NCI-H1105 (cell line): ENCODE measurements at regions not wholly inside any gene's neighbourhood (a gene's known extent, or its start where the extent isn't known, plus 50 kb on each side); places are given as distances from the start of the nearest gene placed in this dataset.
A peak's percentile ranks its signal among the peaks of the same experiment; 100 is the strongest.

Experiments
- DNase-seq: peaks from one replicate; lab custom pipeline; 2025; lab: John Stamatoyannopoulos, UW

DNA sequence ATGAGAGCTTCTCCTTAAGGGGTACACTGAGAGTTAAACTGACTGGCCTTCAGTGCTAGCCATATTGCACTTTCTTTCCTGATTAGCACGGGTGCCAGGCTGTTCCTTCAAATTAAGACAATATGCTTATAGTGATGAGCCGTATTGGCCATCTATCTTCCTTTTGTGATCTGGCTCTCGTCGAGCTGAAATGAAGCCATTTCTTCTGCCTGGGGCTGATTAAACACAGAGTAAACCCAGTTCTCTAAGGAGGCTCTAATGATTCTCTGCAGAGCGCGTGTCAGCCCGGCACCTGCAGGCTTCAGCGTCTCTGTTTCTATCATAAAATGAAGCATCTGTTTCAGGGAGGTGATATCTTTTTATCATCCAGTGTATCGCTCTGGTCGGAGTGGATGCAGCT, 107.5 kb upstream of the NR2F2 start:
- no peak for DNase-seq

DNA sequence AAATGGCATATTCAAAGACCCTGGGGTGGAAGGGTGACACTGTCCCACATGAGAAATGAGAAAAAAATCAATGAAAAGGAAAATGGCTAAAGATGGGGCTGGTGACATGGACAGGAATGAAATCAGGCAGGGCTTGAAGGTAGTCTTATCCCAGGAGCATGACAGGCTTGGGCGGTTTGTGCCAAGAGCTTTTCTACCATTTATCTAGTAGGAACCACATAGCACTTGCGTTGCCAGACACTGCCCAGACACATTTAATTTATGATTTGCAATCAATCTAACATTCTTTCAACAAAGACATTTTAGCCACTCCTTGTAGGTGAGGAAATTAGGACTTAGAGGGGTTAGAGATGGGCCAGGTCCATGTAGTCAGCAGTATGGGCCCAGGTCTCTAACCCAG, 106.6 kb upstream of the NR2F2 start:
- DNase-seq: no peak

DNA sequence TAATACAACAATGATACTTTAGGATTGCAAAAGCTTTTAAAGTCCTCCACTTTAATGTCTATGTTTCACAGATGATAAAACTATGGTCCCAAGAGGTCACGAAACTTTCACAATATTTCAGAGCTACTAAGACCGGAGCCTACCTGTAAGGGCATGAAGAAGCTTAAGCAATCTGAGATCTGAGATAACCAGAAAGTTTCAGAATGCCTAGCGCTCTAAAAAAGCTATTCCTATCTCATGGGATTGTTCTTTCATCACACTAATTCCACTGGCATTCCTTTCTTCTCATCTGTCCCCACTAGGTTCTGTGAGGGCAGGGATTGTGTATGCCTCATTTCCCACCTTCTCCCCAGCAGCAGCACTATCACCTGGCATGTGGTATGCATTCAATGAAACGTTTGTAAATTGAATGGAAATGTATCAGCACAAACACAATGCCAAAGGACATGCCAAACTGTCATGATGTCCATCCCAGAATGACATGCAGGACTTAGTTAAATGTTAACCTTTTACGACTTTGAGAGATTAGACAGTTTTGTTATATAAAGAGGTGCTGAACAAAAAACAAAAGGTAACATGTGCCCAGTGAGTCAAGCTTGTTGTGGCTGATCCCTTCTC, 104.7 kb upstream of the NR2F2 start:
- DNase-seq: no peak

DNA sequence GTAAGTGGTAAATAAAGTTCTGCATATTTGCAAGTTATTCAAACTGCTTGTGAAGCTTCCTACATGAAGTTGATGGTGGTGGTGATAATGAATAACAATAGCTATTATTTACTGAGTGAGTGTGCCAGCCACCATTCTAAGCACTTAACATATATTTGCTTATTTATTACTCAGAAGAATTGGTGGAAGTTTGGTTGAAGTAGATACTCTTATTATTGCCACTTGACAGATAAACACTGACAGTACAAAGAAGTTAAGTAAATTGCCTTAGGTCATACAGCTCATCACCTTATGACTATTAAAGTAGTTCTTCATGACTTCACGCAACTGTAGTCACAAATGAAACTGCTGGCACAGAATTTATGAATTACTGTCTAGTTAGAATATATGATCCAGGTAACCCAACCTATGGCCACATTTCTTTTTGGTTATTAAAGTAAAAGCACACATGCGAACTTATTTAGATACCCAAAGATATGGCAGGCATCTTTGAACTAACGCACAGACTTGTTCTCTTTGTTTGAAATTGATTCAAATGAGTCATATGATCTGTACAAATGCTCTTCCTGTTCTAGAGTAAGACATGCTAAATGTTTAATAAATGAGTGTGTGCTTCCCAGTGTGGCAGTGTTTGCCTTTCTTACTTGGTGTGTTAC, 99.8 kb upstream of the NR2F2 start:
- no peak for DNase-seq

DNA sequence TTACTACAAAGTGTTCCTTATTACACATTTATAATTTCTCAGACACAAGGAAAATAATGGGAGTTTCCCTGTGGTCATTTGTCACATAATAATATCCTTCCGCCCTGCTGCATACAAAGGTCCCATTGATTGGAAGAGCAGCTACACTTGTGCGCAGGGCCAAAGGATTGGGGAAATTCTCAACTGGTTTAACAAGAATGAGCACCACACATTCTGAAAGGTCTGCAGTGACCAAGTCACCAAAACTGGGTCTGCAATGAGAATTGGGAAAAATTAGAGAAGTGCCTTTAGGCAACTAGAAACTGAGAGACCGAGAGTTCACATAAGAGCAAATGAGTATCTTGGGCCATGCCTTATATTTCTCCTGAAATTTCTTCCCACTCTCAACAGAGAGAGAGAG, 98.2 kb upstream of the NR2F2 start:
- no peak for DNase-seq

DNA sequence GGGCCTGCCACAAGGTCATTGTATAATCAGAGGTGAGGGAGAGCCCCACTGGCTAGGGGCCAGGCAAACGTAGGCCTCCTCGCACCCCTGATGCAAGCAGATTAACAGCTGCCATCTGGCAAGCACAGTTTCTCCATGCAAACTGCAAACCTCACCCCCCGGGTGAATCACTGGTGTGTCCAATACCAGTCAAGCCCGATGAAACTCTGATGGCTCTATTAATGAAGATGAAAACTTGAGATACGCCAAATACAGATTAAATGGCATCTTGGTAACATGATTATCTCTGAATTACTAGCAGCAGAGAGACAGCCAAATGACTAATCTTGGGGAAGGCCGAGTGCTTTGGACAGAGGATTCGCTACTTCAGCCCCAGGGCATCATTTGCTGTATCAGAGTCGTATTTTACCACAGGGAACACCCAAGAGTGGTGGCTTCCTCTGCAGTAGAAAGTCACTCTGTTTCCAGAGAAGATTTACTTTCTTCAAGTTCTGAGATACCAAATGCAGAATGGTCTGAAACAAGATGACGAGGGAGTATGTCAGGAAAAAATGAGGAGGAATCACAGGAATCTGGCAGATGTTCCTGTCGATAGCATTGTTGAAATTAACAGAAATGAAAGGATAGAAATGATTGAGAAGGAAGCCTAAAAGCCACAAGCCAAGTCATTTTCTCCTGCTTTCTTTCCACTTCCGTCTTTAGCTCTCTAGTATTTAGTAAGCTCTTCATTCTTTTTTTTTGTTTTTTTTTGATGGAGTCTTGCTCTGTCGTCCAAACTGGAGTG, 96.2 kb upstream of the NR2F2 start:
- no peak for DNase-seq

DNA sequence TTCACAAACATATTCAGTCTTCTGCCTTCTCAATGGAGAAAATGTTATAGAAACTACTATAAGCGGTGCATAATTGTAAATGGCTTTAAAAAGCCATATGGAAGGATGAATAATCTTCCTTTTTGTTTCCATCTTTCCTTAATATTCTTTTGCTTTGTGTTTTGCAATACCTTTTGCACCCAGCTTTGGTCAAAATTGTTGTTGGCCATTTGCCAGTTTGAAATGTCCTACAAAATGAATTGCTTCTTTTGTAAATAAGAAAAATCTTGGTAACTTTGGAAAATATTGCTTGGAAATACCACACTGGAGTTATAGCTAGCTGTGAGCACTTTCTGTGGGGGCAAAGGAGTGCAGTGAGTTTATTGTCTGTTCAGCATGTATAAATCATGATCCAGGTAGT, 93.5 kb upstream of the NR2F2 start:
- no peak for DNase-seq

DNA sequence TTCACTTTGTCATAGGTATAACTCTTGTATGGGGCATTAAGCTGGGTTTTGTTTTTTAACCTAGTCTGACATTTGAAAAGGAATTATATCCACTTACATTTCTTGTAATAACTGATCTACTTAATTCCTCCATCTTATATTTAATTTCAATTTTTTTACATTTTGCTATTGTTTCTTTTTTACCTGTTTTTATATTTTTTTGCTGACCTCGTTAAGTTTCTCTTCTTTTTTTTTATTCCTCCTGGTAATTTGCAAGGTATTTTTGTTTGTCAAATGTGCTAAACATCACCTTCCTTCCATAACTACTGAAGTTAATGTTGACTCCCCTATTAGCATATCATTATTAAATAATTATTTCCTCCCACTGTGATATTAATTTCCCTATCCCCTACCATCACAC, 87.7 kb upstream of the NR2F2 start:
- DNase-seq: no peak

DNA sequence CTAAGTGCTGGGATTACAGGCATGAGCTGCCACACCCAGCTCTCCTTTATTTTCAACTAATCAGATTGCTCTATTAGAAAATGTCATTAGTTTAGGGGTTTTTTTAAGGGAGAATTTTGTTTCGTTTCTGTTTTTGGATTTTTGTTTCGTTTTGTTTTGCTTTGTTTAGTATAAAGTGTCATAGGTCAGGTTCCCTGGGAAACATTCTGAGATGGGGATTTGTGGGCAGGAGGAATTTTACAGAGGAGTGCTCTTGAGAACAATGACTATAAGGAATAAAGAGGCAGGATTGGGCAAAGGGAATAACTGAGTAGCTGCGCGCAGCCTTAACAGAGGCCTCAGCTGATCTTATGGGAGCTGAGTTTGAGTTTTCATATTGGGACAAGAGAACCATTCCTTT, 86.8 kb upstream of the NR2F2 start:
- no peak for DNase-seq

DNA sequence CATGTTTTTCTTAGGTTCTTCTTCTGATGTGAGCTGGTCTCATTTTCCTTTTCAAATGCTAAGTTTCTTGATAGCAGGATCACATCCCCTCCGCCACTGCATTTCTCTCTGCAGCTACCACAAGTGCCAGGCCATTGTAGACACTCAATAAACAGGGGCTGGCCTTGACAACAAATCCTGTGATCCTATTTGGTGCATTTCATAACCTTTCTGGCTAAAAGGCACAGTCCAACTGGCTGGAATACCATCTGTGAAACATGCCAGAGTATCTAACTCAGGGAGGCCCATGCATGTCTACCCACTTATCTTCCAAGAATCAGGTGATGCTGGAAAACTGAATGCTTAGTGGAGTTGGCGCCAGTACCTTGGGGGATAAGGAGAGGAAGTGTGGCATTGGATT, 85.2 kb upstream of the NR2F2 start:
- DNase-seq: no peak

DNA sequence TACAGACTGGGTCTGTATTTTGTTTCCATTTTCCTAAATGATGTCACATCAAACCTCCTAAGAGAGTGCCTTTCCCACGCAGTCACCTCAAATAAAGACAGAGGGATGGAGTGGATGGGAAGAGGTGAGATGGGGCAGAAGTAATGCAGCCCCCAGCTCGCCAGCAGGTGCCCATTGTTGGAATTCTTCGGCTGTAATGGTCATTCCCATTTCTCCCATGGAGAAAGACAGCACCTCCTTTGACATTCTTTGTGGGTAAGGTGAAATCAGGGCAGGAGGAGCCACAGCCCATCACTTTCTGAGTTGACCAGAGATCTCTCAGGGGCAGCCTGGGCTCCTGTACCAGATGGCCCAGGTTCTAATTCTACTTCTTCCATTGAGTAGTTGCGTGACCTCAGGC, 84.4 kb upstream of the NR2F2 start:
- DNase-seq: no peak

DNA sequence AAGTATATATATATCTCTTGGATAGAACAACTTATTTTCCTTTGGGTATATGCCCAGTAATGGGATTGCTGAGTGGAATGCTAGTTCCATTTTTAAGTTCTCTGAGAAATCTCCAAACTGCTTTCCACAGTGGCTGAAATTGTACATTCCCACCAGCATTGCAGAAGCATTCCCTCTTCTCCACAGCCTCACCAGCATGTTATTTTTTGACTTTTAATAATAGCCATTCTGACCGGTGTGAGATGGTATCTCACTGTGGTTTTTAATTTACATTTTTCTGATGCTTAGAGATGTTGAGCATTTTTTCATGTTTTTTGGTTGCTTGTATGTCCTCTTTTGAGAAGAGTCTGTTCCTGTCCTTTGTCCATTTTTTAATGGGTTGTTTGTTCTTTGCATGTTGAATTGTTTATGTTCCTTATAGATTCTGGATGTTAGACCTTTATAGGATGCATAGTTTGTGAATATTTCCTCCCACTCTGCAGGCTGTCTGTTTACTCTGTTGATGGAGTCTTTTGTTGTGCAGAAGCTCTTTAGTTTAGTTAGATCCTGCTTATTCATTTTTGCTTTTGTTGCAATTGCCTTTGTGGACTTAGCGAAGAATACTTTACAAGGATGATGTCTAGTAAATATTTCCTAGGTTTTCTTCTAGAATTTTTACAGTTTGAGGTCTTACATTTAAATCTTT, 82.7 kb upstream of the NR2F2 start:
- no peak for DNase-seq

DNA sequence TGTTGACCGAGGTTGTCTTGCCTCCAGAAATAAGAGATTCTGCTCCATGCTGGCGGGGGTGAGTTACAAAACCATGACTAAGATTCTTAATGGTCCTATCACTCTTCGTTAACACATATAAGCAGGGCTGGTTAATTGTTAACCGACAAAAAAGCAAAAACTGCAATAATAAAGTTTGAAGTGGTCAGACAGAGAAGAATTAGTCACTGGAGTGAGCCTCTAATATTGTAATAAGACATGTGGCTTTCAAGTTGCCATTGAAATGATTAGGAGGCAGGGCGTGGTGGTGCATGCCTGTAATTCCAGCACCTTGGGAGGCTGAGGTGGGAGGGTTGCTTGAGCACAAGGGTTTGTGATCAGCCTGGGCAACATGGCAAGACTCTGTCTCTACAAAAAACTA, 78.4 kb upstream of the NR2F2 start:
- DNase-seq: no peak

DNA sequence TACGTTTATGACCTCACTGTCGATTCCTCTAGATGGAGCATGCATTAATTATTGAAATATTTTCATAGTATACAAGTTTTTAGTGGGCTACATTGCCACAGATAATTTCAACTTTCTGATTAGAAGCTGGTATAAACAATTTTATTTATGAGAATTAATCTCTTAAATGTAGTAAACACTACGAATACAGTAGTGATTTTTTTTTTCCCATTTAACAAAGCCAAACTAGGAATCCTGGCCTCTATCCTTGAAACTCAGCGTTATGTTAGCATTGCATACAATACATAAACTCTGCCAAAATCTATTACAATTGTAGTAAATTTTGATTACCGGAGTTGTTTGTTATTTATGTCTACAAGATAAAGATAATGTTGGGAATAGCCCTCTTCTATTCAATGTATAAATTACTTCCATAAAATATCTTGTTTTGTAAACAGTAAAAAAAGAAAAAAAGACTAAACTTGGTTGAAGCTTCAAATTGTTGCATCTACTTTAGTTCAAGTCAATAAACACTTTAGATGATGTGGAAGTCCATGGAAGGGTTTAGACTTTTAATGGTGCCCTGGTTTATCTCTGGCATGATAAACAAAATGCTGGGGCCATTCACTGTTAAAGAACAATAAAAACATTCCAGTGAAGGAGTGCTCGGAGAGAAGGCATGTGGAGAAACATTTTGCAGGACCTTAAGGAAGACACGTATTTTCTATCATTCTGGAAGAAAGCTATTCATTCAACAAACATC, 77.3 kb upstream of the NR2F2 start:
- DNase-seq: no peak

DNA sequence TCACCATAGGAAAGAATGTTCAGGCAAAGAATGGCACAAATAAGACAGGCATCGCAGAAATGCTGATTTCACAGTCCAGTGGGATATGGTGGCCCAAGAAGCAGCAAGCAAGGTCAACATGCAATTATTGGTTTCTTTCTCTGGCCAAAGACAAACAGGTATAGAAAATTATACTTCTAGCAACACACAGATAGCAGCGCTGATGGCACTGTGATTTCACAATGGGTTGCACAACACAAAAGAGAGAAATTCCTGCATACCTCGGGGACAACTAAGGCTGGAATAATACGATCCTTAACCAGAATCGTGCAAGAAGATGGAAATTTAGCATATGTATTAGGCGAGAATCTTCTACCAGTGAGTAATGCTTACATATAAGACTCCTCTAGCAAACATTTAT, 76.3 kb upstream of the NR2F2 start:
- no peak for DNase-seq

DNA sequence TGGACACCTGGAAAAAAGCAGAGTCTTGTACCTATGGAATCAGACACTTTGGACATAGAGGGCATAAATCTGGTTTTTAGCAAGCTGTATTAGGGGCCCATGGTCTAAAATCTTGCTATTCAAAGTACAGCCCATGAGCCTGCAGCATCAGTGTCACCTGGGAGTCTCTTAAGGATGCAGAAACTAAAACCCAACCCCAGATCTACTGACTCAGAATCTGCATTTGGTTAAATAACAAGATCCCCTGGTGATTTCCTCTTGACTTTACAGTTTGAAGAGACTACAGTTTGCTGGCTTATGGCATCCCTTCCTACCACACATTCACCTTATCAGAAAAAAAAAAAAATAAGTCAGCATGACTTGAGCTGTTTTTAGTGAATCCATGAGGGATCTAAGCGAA, 74.9 kb upstream of the NR2F2 start:
- no peak for DNase-seq

DNA sequence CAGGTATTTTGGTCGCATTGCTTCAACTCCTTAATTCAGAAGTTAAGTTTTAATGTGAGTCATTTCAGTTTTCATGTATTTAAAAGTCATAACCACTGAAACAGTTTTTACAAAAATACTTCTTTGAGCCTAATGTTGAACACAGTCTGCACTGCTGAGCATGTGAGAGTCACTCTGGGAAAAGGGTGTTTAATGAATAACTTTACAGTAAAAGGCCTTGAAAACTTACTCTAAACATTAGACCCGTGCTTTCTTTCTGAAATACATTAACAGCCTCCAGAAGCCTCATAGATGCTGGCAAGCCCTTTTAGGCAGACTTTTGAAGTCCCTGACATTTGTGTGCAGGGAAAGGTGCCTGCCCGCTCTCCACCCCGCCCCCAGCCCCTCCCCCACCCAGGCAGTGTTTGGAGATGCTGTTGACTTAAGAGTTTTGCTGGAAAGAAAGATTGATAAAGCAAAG, 68.9 kb upstream of the NR2F2 start:
- DNase-seq: no peak

DNA sequence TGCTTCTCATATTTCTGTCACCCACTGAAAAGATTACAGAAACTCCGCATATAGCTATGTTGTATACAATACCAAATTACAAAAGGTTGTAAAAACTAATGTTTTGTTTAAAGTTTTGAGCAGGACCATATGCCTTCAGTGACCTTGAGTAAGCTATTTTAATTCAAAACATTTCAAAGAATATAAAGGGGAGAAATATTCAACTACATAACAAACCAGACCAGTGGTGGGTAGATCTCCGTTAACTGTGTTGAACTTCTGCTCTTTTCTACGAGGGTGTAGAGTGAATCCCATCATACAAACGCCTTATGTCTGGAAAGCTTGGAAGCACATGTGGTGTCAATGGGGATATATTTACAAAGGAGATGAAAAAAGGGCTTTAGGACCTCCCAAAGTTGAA, 68.4 kb upstream of the NR2F2 start:
- DNase-seq: no peak

DNA sequence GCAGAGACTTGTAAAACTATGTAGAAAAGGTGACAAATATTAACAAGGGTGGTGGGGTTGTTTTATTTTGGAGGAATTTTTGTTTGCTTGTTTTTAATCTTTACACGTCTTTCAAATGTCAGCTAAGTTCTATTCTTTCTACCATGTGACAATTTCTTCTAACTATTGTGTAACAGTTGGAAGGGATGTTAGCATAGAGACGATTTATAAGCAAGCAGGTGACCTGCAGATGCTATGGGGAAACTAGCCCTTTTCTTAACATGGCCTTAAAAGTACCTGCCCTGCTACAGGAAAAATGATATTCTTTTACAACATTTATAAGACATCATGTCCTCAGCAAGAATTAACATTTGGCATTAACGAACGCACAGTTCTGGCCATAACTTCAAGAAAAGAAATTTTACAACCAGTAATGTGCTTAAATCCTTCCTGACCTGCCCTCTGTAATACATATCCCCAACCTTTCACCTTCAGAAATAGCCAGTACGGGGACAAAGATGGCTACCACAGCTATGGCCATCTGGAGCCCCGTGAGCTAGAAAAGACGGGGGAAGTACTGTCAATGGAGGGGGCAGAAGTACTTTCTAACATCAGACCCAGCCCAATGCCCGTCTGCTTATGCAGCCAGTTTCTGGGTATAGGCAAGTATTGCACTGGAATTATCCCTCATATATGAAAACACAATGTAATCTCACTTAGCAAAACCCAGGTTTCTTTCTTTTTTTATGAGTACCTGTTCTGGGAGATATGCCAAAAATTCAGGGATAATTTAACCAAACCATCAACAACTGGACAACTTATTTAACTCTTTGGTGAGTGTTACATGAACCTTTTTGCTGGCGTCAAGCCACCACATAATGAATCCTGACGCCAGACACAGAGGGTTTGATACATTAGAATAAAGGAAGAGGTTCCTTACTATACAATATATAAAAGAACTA, 67.7 kb upstream of the NR2F2 start:
- peak; percentile 47 for DNase-seq

DNA sequence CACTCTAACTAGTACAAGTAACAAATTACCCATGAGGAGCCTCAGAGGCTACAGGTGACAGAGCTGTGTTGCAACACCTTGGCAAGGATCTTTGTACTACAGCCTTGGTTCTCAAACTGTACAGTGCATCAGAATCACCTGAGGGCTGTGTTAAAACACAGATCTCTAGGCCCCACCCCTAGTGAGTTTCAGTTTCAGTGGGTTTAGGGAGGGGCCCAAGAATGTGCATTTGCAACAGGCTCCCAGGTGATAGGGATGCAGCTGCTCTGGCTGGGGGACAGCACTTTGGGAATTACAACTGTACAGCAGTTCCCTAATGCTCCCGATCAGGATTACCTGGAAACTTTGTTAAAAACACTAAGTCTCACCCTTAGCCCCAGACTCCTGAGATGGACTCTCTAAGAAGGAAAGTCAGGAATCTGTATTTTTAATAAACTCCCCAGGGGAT, 66.1 kb upstream of the NR2F2 start:
- no peak for DNase-seq
